OCI-LY7 (cell line): ENCODE measurements at regions not wholly inside any gene's neighbourhood (a gene's known extent, or its start where the extent isn't known, plus 50 kb on each side); places are given as distances from the start of the nearest gene placed in this dataset.

ENCODE experiments used
- BruUV-seq: library from RNA; stranded (reverse); fragments of 400-500 nt; replicated peaks from 2 replicates; lab custom pipeline; 2021; lab: Mats Ljungman, UMichigan
- CTCF ChIA-PET: fragments of 300-600 bp; sonication (Branson Sonifier 250); formaldehyde crosslinking; loops from one replicate; lab custom pipeline; 2022; ENCODE audit warnings: antibody characterized with exemption; ENCODE audit not compliant: unreplicated experiment; lab: Charles Lee
- POLR2A ChIA-PET: fragments of 300-600 bp; sonication (Branson Sonifier 250); formaldehyde crosslinking; loops from one replicate; lab custom pipeline; 2022; ENCODE audit warnings: antibody characterized with exemption; lab: Charles Lee
- DNase-seq: peaks from one replicate; pipeline ENCODE4 v3.0.0-alpha.2; 2015; ENCODE audit warnings: low spot score
- H2AFZ ChIP-seq: fragments of 200-600 bp; sonication (generic), shearing (Covaris generic); 2 replicates; pipeline ENCODE4 v1.6.1; 2014; ENCODE audit warnings: mild to moderate bottlenecking, antibody characterized with exemption, low read length, moderate library complexity
- H3K27ac ChIP-seq: fragments of 200-600 bp; sonication (generic); 2 replicates; pipeline ENCODE4 v1.5.1; 2014; ENCODE audit warnings: mixed run types, low read depth, mild to moderate bottlenecking, moderate library complexity, low read length, inconsistent platforms; ENCODE audit not compliant: poor library complexity, severe bottlenecking
- H3K36me3 ChIP-seq: fragments of 200-600 bp; sonication (generic); 2 replicates; pipeline ENCODE4 v1.6.1; 2014; ENCODE audit warnings: mild to moderate bottlenecking, antibody characterized with exemption, low read length, moderate library complexity, mixed read lengths; ENCODE audit not compliant: insufficient read depth
- H3K4me1 ChIP-seq: fragments of 200-600 bp; sonication (generic); 2 replicates; pipeline ENCODE4 v1.5.1; 2014; ENCODE audit warnings: mild to moderate bottlenecking, low read length; ENCODE audit not compliant: insufficient read depth, poor library complexity, severe bottlenecking
- H3K4me2 ChIP-seq: fragments of 200-600 bp; sonication (generic); 2 replicates; pipeline ENCODE4 v1.6.1; 2014; ENCODE audit warnings: mild to moderate bottlenecking, low read length
- H3K4me3 ChIP-seq: fragments of 200-600 bp; sonication (generic); 2 replicates; pipeline ENCODE4 v1.5.1; 2014; ENCODE audit warnings: mild to moderate bottlenecking, low read depth, low read length; ENCODE audit not compliant: poor library complexity, severe bottlenecking
- H3K79me2 ChIP-seq: fragments of 200-600 bp; sonication (generic); 2 replicates; pipeline ENCODE4 v1.6.1; 2016; ENCODE audit warnings: low read depth, mild to moderate bottlenecking, low read length, moderate library complexity, mixed read lengths; ENCODE audit not compliant: insufficient read depth
- H3K9me2 ChIP-seq: fragments of 200-600 bp; sonication (generic); 2 replicates; pipeline ENCODE4 v1.6.1; 2016; ENCODE audit warnings: mild to moderate bottlenecking, low read length, mixed read lengths; ENCODE audit not compliant: insufficient read depth
- H3K9me3 ChIP-seq: fragments of 200-600 bp; sonication (generic); 2 replicates; pipeline ENCODE4 v1.6.1; 2014; ENCODE audit warnings: mild to moderate bottlenecking, mixed run types, low read length, mixed read lengths
- H4K20me1 ChIP-seq: fragments of 200-600 bp; sonication (generic); 2 replicates; pipeline ENCODE4 v1.6.1; 2014; ENCODE audit warnings: mild to moderate bottlenecking, antibody characterized with exemption, low read length, moderate library complexity, mixed read lengths; ENCODE audit not compliant: insufficient read depth
- EZH2phosphoT487 ChIP-seq: fragments of 200-600 bp; sonication (generic); IDR thresholded peaks from 2 replicates; pipeline ENCODE4 v1.6.1; 2018; ENCODE audit warnings: low read depth, borderline replicate concordance, mild to moderate bottlenecking, mixed run types, antibody characterized with exemption, low read length, moderate library complexity, mixed read lengths
- intact Hi-C: fragments of 100-400 bp; cut with micrococcal nuclease; formaldehyde crosslinking; loops from one replicate; pipeline ENCODE4 v1.10.0; 2022; ENCODE audit not compliant: unreplicated experiment
- TF ChIP-seq, protein P1 (sequence below): fragments of 200-600 bp; sonication (generic); conservative IDR thresholded peaks from 2 replicates; pipeline ENCODE4 v1.5.1; 2014; ENCODE audit warnings: mild to moderate bottlenecking, antibody characterized with exemption, low read length, moderate library complexity, mixed read lengths

DNA sequence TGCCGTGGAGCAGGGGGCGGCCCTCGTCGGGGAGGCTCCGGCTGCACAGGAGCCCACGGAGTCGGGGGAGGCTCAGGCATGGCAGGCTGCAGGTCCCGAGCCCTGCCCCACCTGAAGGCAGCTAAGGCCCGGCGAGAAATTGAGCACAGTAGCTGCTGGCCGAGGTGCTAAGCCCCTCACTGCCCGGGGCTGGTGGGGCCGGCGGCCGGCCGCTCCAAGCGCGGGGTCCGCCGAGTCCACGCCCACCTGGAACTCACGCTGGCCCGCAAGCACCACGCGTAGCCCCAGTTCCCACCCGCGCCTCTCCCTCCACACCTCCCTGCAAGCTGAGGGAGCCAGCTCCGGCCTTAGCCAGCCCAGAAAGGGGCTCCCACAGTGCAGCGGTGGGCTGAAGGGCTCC, 589.4 kb downstream of the PPP4R3C start:
- no peaks in the 10 kb centered on the region for H3K79me2 ChIP-seq
- no peaks in the 10 kb centered on the region for H3K9me3 ChIP-seq
- H3K9me2 ChIP-seq = no peaks in the 10 kb centered on the region
- no peak for DNase-seq
- H3K4me1 ChIP-seq = no peaks in the 10 kb centered on the region
- POLR2A ChIA-PET = no interaction called here
- H4K20me1 ChIP-seq = no peaks in the 10 kb centered on the region
- H3K27ac ChIP-seq = no peak overlapping the region
- no peak overlapping the region for H2AFZ ChIP-seq
- H3K4me3 ChIP-seq = no peak overlapping the region
- CTCF ChIA-PET = no interaction called here
- intact Hi-C loops = no loop called here
- no TSS peak for BruUV-seq
- no peak overlapping the region for H3K4me2 ChIP-seq
- TF ChIP-seq, protein P1, sequence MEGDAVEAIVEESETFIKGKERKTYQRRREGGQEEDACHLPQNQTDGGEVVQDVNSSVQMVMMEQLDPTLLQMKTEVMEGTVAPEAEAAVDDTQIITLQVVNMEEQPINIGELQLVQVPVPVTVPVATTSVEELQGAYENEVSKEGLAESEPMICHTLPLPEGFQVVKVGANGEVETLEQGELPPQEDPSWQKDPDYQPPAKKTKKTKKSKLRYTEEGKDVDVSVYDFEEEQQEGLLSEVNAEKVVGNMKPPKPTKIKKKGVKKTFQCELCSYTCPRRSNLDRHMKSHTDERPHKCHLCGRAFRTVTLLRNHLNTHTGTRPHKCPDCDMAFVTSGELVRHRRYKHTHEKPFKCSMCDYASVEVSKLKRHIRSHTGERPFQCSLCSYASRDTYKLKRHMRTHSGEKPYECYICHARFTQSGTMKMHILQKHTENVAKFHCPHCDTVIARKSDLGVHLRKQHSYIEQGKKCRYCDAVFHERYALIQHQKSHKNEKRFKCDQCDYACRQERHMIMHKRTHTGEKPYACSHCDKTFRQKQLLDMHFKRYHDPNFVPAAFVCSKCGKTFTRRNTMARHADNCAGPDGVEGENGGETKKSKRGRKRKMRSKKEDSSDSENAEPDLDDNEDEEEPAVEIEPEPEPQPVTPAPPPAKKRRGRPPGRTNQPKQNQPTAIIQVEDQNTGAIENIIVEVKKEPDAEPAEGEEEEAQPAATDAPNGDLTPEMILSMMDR = no peak
- no peak for TF ChIP-seq EZH2phosphoT487
- H3K36me3 ChIP-seq = no peaks in the 10 kb centered on the region

DNA sequence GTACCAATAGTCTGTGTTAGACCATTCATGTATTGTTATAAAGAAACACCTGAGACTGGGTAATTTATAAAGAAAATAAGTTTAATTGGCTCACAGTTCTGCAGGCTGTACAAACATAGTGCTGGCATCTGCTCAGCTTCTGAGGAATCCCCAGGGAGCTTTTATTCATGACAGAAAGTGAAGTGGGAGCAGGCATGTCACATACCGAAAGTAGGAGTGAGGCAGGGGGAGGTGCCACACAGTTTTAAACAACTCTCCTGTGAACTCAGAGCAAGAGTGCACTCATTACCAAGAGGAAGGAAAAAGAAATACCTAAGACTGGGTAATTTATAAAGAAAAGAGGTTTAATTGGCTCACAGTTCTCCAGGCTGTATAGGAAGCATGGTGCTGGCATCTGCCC, 591.2 kb downstream of the PPP4R3C start:
- H3K4me2 ChIP-seq = no peak overlapping the region
- no peak for DNase-seq
- no peaks in the 10 kb centered on the region for H3K9me2 ChIP-seq
- no TSS peak for BruUV-seq
- H3K27ac ChIP-seq = no peak overlapping the region
- no peak overlapping the region for H3K4me3 ChIP-seq
- POLR2A ChIA-PET = interaction anchor here (0.6 kb wide), 1 partner anchor 86 kb away, joined by 3 read pairs; no protein-coding TSS in a partner anchor
- no peak overlapping the region for H2AFZ ChIP-seq
- no peaks in the 10 kb centered on the region for H3K9me3 ChIP-seq
- H3K79me2 ChIP-seq = no peaks in the 10 kb centered on the region
- no peaks in the 10 kb centered on the region for H4K20me1 ChIP-seq
- no peaks in the 10 kb centered on the region for H3K36me3 ChIP-seq
- TF ChIP-seq EZH2phosphoT487 = no peak
- TF ChIP-seq, protein P1 = no peak
- no peaks in the 10 kb centered on the region for H3K4me1 ChIP-seq
- CTCF ChIA-PET = no interaction called here
- intact Hi-C loops = no loop called here

DNA sequence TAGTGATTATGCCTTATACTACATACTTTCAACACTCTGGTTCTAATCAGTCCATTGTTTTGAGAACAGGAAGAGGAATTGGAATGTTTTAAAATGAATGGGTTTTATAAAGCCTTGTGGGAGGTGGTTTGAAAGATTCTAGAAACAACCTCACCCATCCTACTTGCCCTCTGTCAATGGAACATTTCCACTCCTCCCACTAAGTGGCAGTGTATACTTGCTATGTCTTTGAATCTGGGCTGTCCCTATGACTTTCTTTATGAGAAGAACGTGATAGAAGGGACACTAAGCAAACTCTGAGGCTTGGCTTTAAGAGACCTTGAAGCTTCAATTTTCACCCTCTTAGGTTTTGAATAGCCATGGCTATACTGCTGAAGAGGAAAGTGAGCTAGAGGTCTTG, 611.2 kb downstream of the PPP4R3C start:
- Histone ChIP-seq H3K79me2 (no peaks in the 10 kb centered on the region), H3K9me2 (no peaks in the 10 kb centered on the region), H3K9me3 (no peaks in the 10 kb centered on the region), H3K4me3 (no peak overlapping the region), H2AFZ (no peak overlapping the region), H4K20me1 (no peaks in the 10 kb centered on the region), H3K4me1 (no peaks in the 10 kb centered on the region), H3K36me3 (no peaks in the 10 kb centered on the region), H3K4me2 (no peak overlapping the region), H3K27ac (no peak overlapping the region)
- intact Hi-C loops = no loop called here
- POLR2A ChIA-PET = no interaction called here
- BruUV-seq = no TSS peak
- no peak for DNase-seq
- TF ChIP-seq, protein P1 = no peak
- no peak for TF ChIP-seq EZH2phosphoT487
- CTCF ChIA-PET = no interaction called here
